ENCODE measurements at regions not wholly inside any gene's neighbourhood (a gene's known extent, or its start where the extent isn't known, plus 50 kb on each side); places are given as distances from the start of the nearest gene placed in this dataset.

DNA sequence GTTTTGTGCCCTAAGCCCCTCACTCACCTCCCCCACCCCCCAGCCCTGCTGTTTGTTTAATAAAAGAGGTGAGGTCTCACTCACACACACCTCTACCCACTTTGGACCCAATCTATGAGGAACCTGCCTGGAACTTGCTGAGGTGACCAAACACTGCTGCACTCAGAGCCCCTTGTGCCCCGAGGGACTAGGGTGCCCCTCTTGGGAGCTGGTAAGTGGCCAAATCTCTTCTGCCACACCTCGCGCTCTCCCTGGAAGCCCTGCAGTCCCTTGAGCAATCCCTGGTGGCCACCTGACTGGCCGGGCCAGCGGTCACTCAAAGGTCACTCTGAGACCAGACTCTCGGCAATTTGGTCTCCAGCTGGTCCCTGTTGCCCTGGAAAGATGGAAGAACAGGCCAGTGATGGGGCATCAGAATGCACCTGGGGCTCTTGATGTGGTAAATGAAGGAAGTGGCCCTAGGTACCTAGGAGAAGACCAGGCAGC, 157.2 kb downstream of the MED10 start:
- no peaks in the 10 kb centered on the region for H3K9me3 ChIP-seq (ENCODE audit: control insufficient read depth in 1 of 2, low read length in 2 of 2)
- intact Hi-C loops (cut with micrococcal nuclease) = no loop called here
- POLR2A ChIA-PET (ENCODE audit: partially characterized antibody) = no interaction called here
- Mint-ChIP-seq H3K36me3 (no peaks in the 10 kb centered on the region), H3K27ac (no peak overlapping the region), H3K4me1 (no peaks in the 10 kb centered on the region), H3K27me3 (peaks cover 2 to 4% of the 10 kb centered on the region in 2 donors), H3K4me3 (no peak overlapping the region), H3K9me3 (peaks cover 0 to 2% (median 0%) of the 10 kb centered on the region in 8 donors)
- H3K27me3 ChIP-seq (ENCODE audit: insufficient read depth, low read length) = no peaks in the 10 kb centered on the region
- no peaks in the 10 kb centered on the region for H3K36me3 ChIP-seq (ENCODE audit: insufficient read depth, low read length)
- CTCF ChIA-PET (ENCODE audit: partially characterized antibody) = no interaction called here
- no peaks in the 10 kb centered on the region for H3K4me1 ChIP-seq (ENCODE audit: insufficient read depth, low read length)
- H3K27ac ChIP-seq (ENCODE audit: low read depth, low read length) = no peak overlapping the region
- no peak for DNase-seq
- no peak overlapping the region for H3K4me3 ChIP-seq (ENCODE audit: low read length in 2 of 2)

DNA sequence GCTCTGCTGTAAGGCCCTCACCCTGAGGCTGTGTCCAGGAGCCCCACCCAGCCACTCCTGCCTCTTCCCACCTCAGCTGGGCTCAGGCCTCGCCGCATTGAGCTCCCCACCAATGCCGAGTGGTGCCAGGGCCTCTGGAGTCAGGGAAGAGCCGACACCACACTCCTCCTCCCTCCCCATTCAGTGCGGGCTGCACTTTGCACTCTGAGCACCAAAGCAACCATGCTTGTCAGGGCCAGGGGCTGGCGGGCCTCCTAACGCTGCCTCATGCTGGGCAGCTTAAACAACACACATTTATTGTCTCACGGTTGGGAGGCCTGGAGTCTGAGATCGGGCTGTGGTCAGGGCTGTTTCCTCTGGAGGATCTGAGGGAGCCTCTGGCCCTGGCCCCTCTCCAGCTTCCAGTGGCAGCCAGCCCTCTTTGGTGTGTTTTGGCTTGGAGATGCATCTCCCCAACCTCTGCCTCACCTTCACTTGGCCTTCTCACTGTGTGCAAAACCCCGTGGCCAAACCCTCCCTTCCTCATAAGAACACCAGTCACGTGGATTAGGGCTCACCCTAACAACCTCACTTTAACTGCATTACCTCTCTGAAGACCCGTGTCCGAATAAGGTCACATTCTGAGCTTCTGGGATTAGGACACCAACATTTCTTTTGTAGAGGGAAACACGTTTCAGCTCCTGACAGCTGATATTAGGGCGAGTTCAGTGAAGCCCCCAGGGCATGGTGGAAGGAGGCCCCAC, 157.8 kb downstream of the MED10 start:
- no peaks in the 10 kb centered on the region for H3K9me3 ChIP-seq (ENCODE audit: control insufficient read depth in 1 of 2, low read length in 2 of 2)
- no peak overlapping the region for H3K27ac ChIP-seq (ENCODE audit: low read depth, low read length)
- no peak overlapping the region for H3K4me3 ChIP-seq (ENCODE audit: low read length in 2 of 2)
- ChIA-PET CTCF (ENCODE audit: partially characterized antibody) (no interaction called here), POLR2A (ENCODE audit: partially characterized antibody) (no interaction called here)
- no peaks in the 10 kb centered on the region for H3K27me3 ChIP-seq (ENCODE audit: insufficient read depth, low read length)
- H3K9me3 Mint-ChIP-seq = peaks cover 0 to 2% (median 0%) of the 10 kb centered on the region in 8 donors
- no peak overlapping the region for H3K4me3 Mint-ChIP-seq
- H3K4me1 Mint-ChIP-seq = no peaks in the 10 kb centered on the region
- no peaks in the 10 kb centered on the region for H3K36me3 ChIP-seq (ENCODE audit: insufficient read depth, low read length)
- no peaks in the 10 kb centered on the region for H3K4me1 ChIP-seq (ENCODE audit: insufficient read depth, low read length)
- peaks cover 2 to 5% of the 10 kb centered on the region in 2 donors for H3K27me3 Mint-ChIP-seq
- no peaks in the 10 kb centered on the region for H3K36me3 Mint-ChIP-seq
- intact Hi-C loops (cut with micrococcal nuclease) = no loop called here
- no peak overlapping the region for H3K27ac Mint-ChIP-seq
- DNase-seq = no peak

DNA sequence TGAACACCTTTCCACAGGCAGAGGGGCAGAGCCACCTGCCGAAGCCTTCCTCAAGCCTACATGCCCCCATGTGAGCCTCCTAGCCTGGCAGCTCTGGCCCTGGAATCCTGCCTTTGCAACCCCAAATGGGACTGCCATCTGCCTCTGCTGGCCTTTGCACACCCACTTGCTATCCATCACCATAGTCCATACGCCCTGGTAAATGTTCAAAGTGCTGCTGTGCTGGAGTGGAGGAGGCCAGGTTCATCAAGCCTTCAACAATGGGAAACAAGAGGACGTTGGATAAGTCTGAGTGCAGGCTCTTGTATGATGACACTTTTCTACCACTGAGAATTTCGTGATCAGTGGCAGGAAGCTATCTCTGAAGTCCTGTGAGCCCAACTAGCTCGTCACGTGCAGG, 159.8 kb downstream of the MED10 start:
- H3K4me3 Mint-ChIP-seq = no peak overlapping the region
- ChIA-PET POLR2A (ENCODE audit: partially characterized antibody) (no interaction called here), CTCF (ENCODE audit: partially characterized antibody) (interaction anchor here (0.7 kb wide), 1 partner anchor 12 kb away, joined by 3 read pairs; no protein-coding TSS in a partner anchor)
- H3K9me3 ChIP-seq (ENCODE audit: control insufficient read depth in 1 of 2, low read length in 2 of 2) = no peaks in the 10 kb centered on the region
- H3K27me3 Mint-ChIP-seq = peaks cover 2 to 5% of the 10 kb centered on the region in 2 donors
- H3K9me3 Mint-ChIP-seq = peaks cover 0 to 2% (median 0%) of the 10 kb centered on the region in 8 donors
- H3K4me3 ChIP-seq (ENCODE audit: low read length in 2 of 2) = no peak overlapping the region
- no peaks in the 10 kb centered on the region for H3K36me3 Mint-ChIP-seq
- H3K4me1 ChIP-seq (ENCODE audit: insufficient read depth, low read length) = no peaks in the 10 kb centered on the region
- H3K36me3 ChIP-seq (ENCODE audit: insufficient read depth, low read length) = no peaks in the 10 kb centered on the region
- no peak overlapping the region for H3K27ac Mint-ChIP-seq
- no peaks in the 10 kb centered on the region for H3K4me1 Mint-ChIP-seq
- intact Hi-C loops (cut with micrococcal nuclease) = no loop called here
- H3K27me3 ChIP-seq (ENCODE audit: insufficient read depth, low read length) = no peaks in the 10 kb centered on the region
- H3K27ac ChIP-seq (ENCODE audit: low read depth, low read length) = no peak overlapping the region
- DNase-seq = no peak

DNA sequence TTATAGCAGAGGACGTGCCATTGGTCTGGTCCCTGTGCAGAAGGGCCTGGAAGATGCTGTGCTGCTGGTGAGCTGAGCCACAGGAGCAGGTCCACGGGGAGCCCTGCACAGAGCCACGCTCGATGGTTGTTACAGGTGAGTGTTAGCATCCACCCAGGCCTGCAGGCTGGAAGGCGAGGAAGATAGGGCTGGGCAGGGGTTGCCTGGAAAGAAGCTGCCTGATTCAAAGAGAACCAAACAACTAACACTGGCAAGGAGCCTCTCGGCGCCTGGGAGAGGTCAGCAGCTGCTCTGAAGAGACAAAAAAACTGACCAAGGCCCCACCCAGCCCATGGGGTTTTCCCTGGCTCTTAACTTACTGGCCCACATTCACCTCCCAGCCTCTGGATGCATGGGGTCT, 160.2 kb downstream of the MED10 start:
- no peak overlapping the region for H3K27ac ChIP-seq (ENCODE audit: low read depth, low read length)
- H3K36me3 Mint-ChIP-seq = no peaks in the 10 kb centered on the region
- no peaks in the 10 kb centered on the region for H3K36me3 ChIP-seq (ENCODE audit: insufficient read depth, low read length)
- no peaks in the 10 kb centered on the region for H3K27me3 ChIP-seq (ENCODE audit: insufficient read depth, low read length)
- ChIA-PET POLR2A (ENCODE audit: partially characterized antibody) (no interaction called here), CTCF (ENCODE audit: partially characterized antibody) (interaction anchor here (0.7 kb wide), 1 partner anchor 12 kb away, joined by 3 read pairs; no protein-coding TSS in a partner anchor)
- no peak overlapping the region for H3K27ac Mint-ChIP-seq
- intact Hi-C loops (cut with micrococcal nuclease) = no loop called here
- no peaks in the 10 kb centered on the region for H3K4me1 Mint-ChIP-seq
- peaks cover 2 to 5% of the 10 kb centered on the region in 2 donors for H3K27me3 Mint-ChIP-seq
- no peaks in the 10 kb centered on the region for H3K9me3 ChIP-seq (ENCODE audit: control insufficient read depth in 1 of 2, low read length in 2 of 2)
- DNase-seq = no peak
- no peak overlapping the region for H3K4me3 Mint-ChIP-seq
- H3K9me3 Mint-ChIP-seq = peaks cover 0 to 2% (median 0%) of the 10 kb centered on the region in 8 donors
- no peaks in the 10 kb centered on the region for H3K4me1 ChIP-seq (ENCODE audit: insufficient read depth, low read length)
- H3K4me3 ChIP-seq (ENCODE audit: low read length in 2 of 2) = no peak overlapping the region

DNA sequence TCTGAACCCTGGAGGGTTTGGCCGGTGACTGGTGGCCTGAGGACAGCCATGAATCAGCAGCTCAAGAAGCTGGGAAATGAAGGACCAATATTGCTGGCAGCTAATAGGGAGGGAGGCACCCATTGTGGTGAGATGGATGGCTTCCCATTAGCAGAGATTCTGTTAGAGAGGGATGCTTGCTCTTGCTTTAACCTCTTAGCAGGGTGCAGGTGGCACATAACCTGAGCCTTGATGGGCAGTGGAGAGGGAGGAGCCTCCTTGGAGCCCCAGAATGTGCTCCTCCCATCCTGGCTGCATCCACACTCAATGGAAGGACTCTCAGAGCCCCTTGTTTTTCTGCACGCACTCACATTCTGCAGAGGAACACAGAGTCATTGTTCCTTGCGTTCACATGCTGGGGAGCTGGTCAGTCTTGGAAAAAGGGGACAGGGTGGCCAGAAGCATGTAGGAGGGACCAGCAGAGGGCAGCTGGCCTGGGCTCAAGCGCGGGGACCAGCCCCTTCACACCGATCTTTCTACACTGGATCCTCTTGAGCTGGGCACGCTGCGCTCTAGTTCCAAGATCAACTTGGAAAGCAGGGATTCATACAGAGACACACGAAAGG, 161.8 kb downstream of the MED10 start:
- Histone ChIP-seq H3K27ac (ENCODE audit: low read depth, low read length) (no peak overlapping the region), H3K27me3 (ENCODE audit: insufficient read depth, low read length) (no peaks in the 10 kb centered on the region), H3K36me3 (ENCODE audit: insufficient read depth, low read length) (no peaks in the 10 kb centered on the region), H3K4me3 (ENCODE audit: low read length in 2 of 2) (no peak overlapping the region), H3K4me1 (ENCODE audit: insufficient read depth, low read length) (no peaks in the 10 kb centered on the region), H3K9me3 (ENCODE audit: control insufficient read depth in 1 of 2, low read length in 2 of 2) (no peaks in the 10 kb centered on the region)
- Mint-ChIP-seq H3K27ac (no peak overlapping the region), H3K27me3 (peaks cover 2 to 5% of the 10 kb centered on the region in 2 donors), H3K4me3 (no peak overlapping the region), H3K4me1 (no peaks in the 10 kb centered on the region), H3K36me3 (no peaks in the 10 kb centered on the region), H3K9me3 (peaks cover 0 to 10% (median 0%) of the 10 kb centered on the region in 8 donors)
- ChIA-PET CTCF (ENCODE audit: partially characterized antibody) (no interaction called here), POLR2A (ENCODE audit: partially characterized antibody) (no interaction called here)
- intact Hi-C loops (cut with micrococcal nuclease) = no loop called here
- DNase-seq = no peak

DNA sequence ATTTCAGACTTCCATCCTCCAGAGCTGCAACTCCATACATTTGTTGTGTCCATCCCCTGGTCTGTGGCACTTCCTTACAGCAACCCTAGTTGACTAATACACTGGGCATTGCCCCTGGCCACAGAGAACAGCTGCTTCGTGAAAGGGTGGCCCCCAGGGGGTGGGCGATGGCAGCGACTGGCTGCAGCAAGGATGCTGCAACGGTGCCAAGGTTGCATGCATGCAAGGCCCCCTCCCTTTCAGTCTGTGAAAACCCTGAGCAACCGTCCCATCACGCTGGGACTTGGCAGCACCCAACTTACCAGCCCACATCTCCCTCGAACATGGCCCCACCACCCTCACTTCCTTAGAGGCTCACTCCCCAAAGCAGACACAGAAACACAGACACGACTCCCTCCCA, 162.5 kb downstream of the MED10 start:
- Histone ChIP-seq H3K9me3 (ENCODE audit: control insufficient read depth in 1 of 2, low read length in 2 of 2) (no peaks in the 10 kb centered on the region), H3K27me3 (ENCODE audit: insufficient read depth, low read length) (no peaks in the 10 kb centered on the region), H3K4me3 (ENCODE audit: low read length in 2 of 2) (no peak overlapping the region), H3K36me3 (ENCODE audit: insufficient read depth, low read length) (no peaks in the 10 kb centered on the region), H3K27ac (ENCODE audit: low read depth, low read length) (no peak overlapping the region), H3K4me1 (ENCODE audit: insufficient read depth, low read length) (no peaks in the 10 kb centered on the region)
- DNase-seq = no peak
- no peaks in the 10 kb centered on the region for H3K36me3 Mint-ChIP-seq
- H3K4me1 Mint-ChIP-seq = no peaks in the 10 kb centered on the region
- H3K27ac Mint-ChIP-seq = no peak overlapping the region
- H3K27me3 Mint-ChIP-seq = peaks cover 2 to 5% of the 10 kb centered on the region in 2 donors
- ChIA-PET CTCF (ENCODE audit: partially characterized antibody) (no interaction called here), POLR2A (ENCODE audit: partially characterized antibody) (no interaction called here)
- H3K4me3 Mint-ChIP-seq = no peak overlapping the region
- intact Hi-C loops (cut with micrococcal nuclease) = no loop called here
- peaks cover 0 to 10% (median 1%) of the 10 kb centered on the region in 8 donors for H3K9me3 Mint-ChIP-seq

DNA sequence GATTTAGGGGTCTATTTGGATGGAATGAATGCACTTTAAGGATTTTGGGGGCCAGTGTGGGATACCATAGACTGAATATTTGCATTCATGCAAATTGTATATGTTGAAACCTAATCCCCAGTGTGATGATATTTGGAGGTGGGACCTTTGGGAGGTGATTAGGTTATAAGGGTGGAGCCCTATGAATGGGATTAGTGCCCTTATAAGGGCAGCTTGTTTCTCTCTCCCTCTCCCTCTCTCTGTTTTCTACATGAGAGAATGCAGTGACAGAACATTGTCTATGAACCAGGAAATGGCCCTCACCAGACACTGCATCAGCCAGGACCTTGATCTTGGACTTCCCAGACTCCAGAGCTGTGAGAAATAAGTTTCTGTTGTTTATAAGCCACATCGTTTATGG, 166.1 kb downstream of the MED10 start:
- Mint-ChIP-seq H3K4me3 (no peak overlapping the region), H3K27ac (no peak overlapping the region), H3K4me1 (no peaks in the 10 kb centered on the region), H3K9me3 (peaks cover 0 to 10% (median 3%) of the 10 kb centered on the region in 8 donors), H3K36me3 (no peaks in the 10 kb centered on the region), H3K27me3 (peaks cover 0 to 4% of the 10 kb centered on the region in 2 donors)
- Histone ChIP-seq H3K9me3 (ENCODE audit: control insufficient read depth in 1 of 2, low read length in 2 of 2) (no peaks in the 10 kb centered on the region), H3K4me1 (ENCODE audit: insufficient read depth, low read length) (no peaks in the 10 kb centered on the region), H3K4me3 (ENCODE audit: low read length in 2 of 2) (no peak overlapping the region), H3K36me3 (ENCODE audit: insufficient read depth, low read length) (no peaks in the 10 kb centered on the region), H3K27ac (ENCODE audit: low read depth, low read length) (no peak overlapping the region), H3K27me3 (ENCODE audit: insufficient read depth, low read length) (no peaks in the 10 kb centered on the region)
- ChIA-PET POLR2A (ENCODE audit: partially characterized antibody) (no interaction called here), CTCF (ENCODE audit: partially characterized antibody) (no interaction called here)
- intact Hi-C loops (cut with micrococcal nuclease) = no loop called here
- DNase-seq = no peak

All from CD4-positive, alpha-beta memory T cell (primary cell).